H7 (cell line): ENCODE measurements at regions not wholly inside any gene's neighbourhood (a gene's known extent, or its start where the extent isn't known, plus 50 kb on each side); places are given as distances from the start of the nearest gene placed in this dataset.
"Not testable (repeated sequence)": the region's sequence is repeated elsewhere in the genome, so short reads cannot be mapped to it uniquely, and the experiment has no call there.

Experiments
- DNase-seq: peaks from one replicate; pipeline ENCODE4 v3.0.0; 2012
- H3K27me3 ChIP-seq: 2 replicates; pipeline ENCODE4 v1.6.0; 2011; ENCODE audit warnings: mild to moderate bottlenecking, low read length; ENCODE audit not compliant: control insufficient read depth, insufficient read depth
- H3K36me3 ChIP-seq: replicated peaks from 2 replicates; pipeline ENCODE4 v1.5.1; 2011; ENCODE audit warnings: low read length; ENCODE audit not compliant: control insufficient read depth, insufficient read depth
- H3K4me3 ChIP-seq: 2 replicates; pipeline ENCODE4 v1.5.1; 2011; ENCODE audit warnings: low read depth, mild to moderate bottlenecking, control low read depth, low read length, moderate library complexity; ENCODE audit not compliant: insufficient read depth

GRCh38 chr2:111448796-111449195 is 328.1 kb downstream of the BCL2L11 start:
- not testable (repeated sequence) for DNase-seq, H3K4me3 ChIP-seq, H3K36me3 ChIP-seq, H3K27me3 ChIP-seq

GRCh38 chr2:111450526-111450925 is 329.8 kb downstream of the BCL2L11 start:
- H3K36me3 ChIP-seq, DNase-seq, H3K27me3 ChIP-seq, H3K4me3 ChIP-seq: not testable (repeated sequence)

- H3K27me3 ChIP-seq, H3K4me3 ChIP-seq: not testable (repeated sequence)
These were observed 331.0 kb downstream of the BCL2L11 start for GRCh38 chr2:111451692-111452199.

GRCh38 chr2:111452208-111452607 is 331.5 kb downstream of the BCL2L11 start:
- H3K27me3 ChIP-seq, DNase-seq, H3K36me3 ChIP-seq, H3K4me3 ChIP-seq: not testable (repeated sequence)

More at GRCh38 chr2:111451692-111452199, 331.0 kb downstream of the BCL2L11 start:
- DNase-seq, H3K36me3 ChIP-seq: not testable (repeated sequence)

GRCh38 chr2:111453308-111453707 is 332.6 kb downstream of the BCL2L11 start:
- H3K4me3 ChIP-seq, H3K27me3 ChIP-seq, DNase-seq: not testable (repeated sequence)

GRCh38 chr2:111453816-111454215 is 333.1 kb downstream of the BCL2L11 start:
- not testable (repeated sequence) for DNase-seq, H3K36me3 ChIP-seq, H3K27me3 ChIP-seq, H3K4me3 ChIP-seq

More at GRCh38 chr2:111453308-111453707, 332.6 kb downstream of the BCL2L11 start:
- not testable (repeated sequence) for H3K36me3 ChIP-seq

DNA sequence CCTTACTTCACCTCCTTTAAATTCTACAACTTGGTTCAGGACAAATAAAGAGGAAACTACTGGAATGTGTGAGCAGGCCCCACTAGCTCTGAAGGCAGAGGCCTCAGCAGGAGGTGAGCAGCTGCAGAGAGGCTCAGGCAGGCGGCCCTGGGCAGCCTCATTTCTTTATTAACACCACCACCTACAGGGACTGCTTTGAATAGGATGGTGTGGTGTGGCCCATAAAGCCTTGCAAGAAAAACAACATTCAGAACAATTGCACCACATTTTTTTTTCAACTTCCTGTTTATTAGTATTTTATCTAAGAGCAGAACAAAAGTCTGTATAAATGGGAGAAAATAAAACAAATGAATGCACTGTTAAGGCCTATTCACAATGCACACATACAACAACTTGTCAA is 333.7 kb downstream of the BCL2L11 start:
- H3K36me3 ChIP-seq, DNase-seq, H3K4me3 ChIP-seq, H3K27me3 ChIP-seq: not testable (repeated sequence)

- not testable (repeated sequence) for H3K27me3 ChIP-seq, DNase-seq, H3K4me3 ChIP-seq, H3K36me3 ChIP-seq
These were observed 334.6 kb downstream of the BCL2L11 start for GRCh38 chr2:111455016-111456015.

GRCh38 chr2:111457191-111457590 is 336.5 kb downstream of the BCL2L11 start:
- not testable (repeated sequence) for DNase-seq, H3K36me3 ChIP-seq, H3K4me3 ChIP-seq, H3K27me3 ChIP-seq

DNA sequence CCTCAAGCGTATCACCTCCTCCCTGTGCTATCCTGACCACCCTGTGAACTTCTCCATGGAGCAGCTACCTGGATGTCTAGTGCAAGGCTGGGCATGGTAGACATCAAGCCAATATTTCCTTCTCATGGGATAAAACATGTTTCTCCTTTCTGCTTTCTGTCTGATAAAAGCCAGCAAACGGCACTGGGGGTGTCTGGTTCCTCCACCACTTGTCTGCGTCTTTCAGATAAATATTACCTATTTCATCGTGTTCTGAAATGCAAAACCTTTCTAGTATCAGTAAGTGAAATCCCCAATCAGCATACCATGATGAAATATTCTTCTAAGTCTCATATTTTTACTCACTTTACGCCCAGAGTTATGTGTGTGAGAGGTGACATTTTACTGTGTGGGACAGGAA is 340.2 kb downstream of the BCL2L11 start:
- not testable (repeated sequence) for H3K36me3 ChIP-seq, H3K4me3 ChIP-seq, H3K27me3 ChIP-seq, DNase-seq

- not testable (repeated sequence) for H3K27me3 ChIP-seq, H3K36me3 ChIP-seq, DNase-seq, H3K4me3 ChIP-seq
These were observed 341.1 kb downstream of the BCL2L11 start for GRCh38 chr2:111461831-111462230.

DNA sequence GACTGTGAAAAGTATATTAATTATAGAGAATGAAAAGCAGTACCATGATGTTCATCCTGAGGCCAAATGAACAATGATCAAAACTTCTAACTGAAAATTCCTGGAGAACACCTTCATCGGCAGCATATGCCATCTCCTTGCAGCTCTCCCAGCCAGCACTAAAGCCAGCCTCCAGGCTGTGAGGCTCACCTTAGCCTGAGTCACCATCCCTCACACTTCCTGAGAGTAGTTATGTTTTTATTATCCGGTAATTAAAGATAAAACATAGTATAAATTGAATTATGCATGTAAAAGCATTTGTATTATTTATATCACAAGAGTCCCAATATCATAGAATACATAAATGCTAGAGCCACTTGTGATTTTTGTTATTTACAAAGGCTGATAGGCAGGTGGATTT is 341.9 kb downstream of the BCL2L11 start:
- H3K4me3 ChIP-seq, H3K27me3 ChIP-seq, DNase-seq, H3K36me3 ChIP-seq: not testable (repeated sequence)

- not testable (repeated sequence) for H3K4me3 ChIP-seq, DNase-seq, H3K36me3 ChIP-seq, H3K27me3 ChIP-seq
These were observed 342.6 kb downstream of the BCL2L11 start for GRCh38 chr2:111463238-111463848.

DNA sequence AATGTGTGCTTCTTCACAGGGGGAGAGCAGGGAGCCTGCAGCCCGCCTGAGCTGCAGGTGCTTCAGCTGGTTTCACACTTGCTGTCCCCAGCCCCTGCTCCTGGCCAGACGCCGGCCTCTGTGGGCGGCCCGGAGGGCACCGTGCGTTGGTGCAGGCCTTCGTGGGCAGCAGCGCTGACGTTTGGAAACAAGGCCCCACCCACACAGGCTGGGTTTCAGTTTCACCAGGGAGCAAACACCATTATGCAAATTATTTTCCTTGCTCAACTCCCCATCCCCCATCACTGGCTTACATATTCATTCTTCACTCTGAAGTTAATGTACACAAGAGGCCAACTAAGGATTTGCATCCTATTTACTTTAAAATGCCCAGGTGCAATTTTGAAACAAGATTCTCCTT is 343.2 kb downstream of the BCL2L11 start:
- not testable (repeated sequence) for H3K4me3 ChIP-seq, DNase-seq, H3K36me3 ChIP-seq, H3K27me3 ChIP-seq

GRCh38 chr2:111464367-111464766 is 343.7 kb downstream of the BCL2L11 start:
- H3K36me3 ChIP-seq, H3K27me3 ChIP-seq, H3K4me3 ChIP-seq, DNase-seq: not testable (repeated sequence)
